Keratinocyte (primary cell): ENCODE measurements at regions not wholly inside any gene's neighbourhood (a gene's known extent, or its start where the extent isn't known, plus 50 kb on each side); places are given as distances from the start of the nearest gene placed in this dataset.

Experiments
- DNase-seq: peaks from one replicate; pipeline ENCODE4 v3.0.0-alpha.2; 2011; ENCODE audit warnings: low read depth, missing footprints, low spot score
- FAIRE-seq: peaks from 2 replicates; lab custom pipeline; 2011; peaks lifted over from hg19 to GRCh38; lab: Jason Lieb, UNC
- H2AFZ ChIP-seq: 2 replicates; pipeline ENCODE4 v1.6.0; 2012; ENCODE audit warnings: low read length, control low read depth, inconsistent platforms; ENCODE audit not compliant: control insufficient read depth
- H3K27ac ChIP-seq: 2 replicates; pipeline ENCODE4 v1.5.1; 2011; ENCODE audit warnings: low read length; ENCODE audit not compliant: control insufficient read depth, insufficient read depth
- H3K27me3 ChIP-seq: 3 replicates; pipeline ENCODE4 v1.6.0; 2011; ENCODE audit warnings: low read length; ENCODE audit not compliant: control insufficient read depth, insufficient read depth; ENCODE audit errors: extremely low read depth
- H3K36me3 ChIP-seq, 2 experiments: 2 replicates in 1 of 2; 3 replicates in 1 of 2; pipeline ENCODE4 v1.5.1; 2011; ENCODE audit warnings: low read length in 2 of 2, mild to moderate bottlenecking in 1 of 2; ENCODE audit not compliant: control insufficient read depth in 2 of 2, insufficient read depth in 2 of 2; ENCODE audit errors: extremely low read depth in 1 of 2
- H3K4me1 ChIP-seq: 3 replicates; pipeline ENCODE4 v1.5.1; 2011; ENCODE audit warnings: low read length; ENCODE audit not compliant: control insufficient read depth, insufficient read depth; ENCODE audit errors: extremely low read depth
- H3K4me2 ChIP-seq: 3 replicates; pipeline ENCODE4 v1.6.0; 2011; ENCODE audit warnings: low read depth, low read length; ENCODE audit not compliant: control insufficient read depth, insufficient read depth; ENCODE audit errors: extremely low read depth
- H3K4me3 ChIP-seq, 3 experiments: fragments of 200-600 bp in 1 of 3; sonication (generic) in 1 of 3; 2 replicates in 2 of 3; 3 replicates in 1 of 3; pipeline ENCODE4 v1.5.1; 2011 to 2016; ENCODE audit warnings: low read length in 3 of 3, mild to moderate bottlenecking in 3 of 3, control low read depth in 2 of 3, inconsistent platforms in 1 of 3, low read depth in 1 of 3, mixed read lengths in 1 of 3, mixed run types in 1 of 3, moderate library complexity in 1 of 3; ENCODE audit not compliant: control insufficient read depth in 2 of 3, insufficient read depth in 2 of 3; ENCODE audit errors: extremely low read depth in 1 of 3
- H3K79me2 ChIP-seq: 2 replicates; pipeline ENCODE4 v1.6.0; 2012; ENCODE audit warnings: low read length; ENCODE audit not compliant: control insufficient read depth, insufficient read depth
- H3K9ac ChIP-seq: 3 replicates; pipeline ENCODE4 v1.6.0; 2011; ENCODE audit warnings: low read length; ENCODE audit not compliant: control insufficient read depth, insufficient read depth; ENCODE audit errors: extremely low read depth
- H3K9me1 ChIP-seq: 3 replicates; pipeline ENCODE4 v1.6.0; 2011; ENCODE audit warnings: low read length; ENCODE audit not compliant: control insufficient read depth, insufficient read depth; ENCODE audit errors: extremely low read depth
- H3K9me3 ChIP-seq: 2 replicates; pipeline ENCODE4 v1.5.1; 2012; ENCODE audit warnings: low read depth, low read length; ENCODE audit not compliant: control insufficient read depth
- H4K20me1 ChIP-seq: 3 replicates; pipeline ENCODE4 v1.6.0; 2011; ENCODE audit warnings: low read length; ENCODE audit not compliant: control insufficient read depth, insufficient read depth; ENCODE audit errors: extremely low read depth
- EZH2 ChIP-seq: IDR thresholded peaks from one replicate; pipeline ENCODE4 v1.6.1; 2012; ENCODE audit warnings: inconsistent platforms, mild to moderate bottlenecking, low read length, moderate library complexity
- dilution Hi-C: fragments of 300-500 bp; cut with MboI; formaldehyde crosslinking; loops from one replicate; pipeline ENCODE4 v1.7.0; 2020; ENCODE audit warnings: low sequenced_read_pairs; ENCODE audit not compliant: extremely low pct_ligation_motif_present
- TF ChIP-seq, protein P1 (sequence below), 3 experiments: IDR thresholded peaks in 1 of 3; conservative IDR thresholded peaks in 1 of 3; optimal IDR thresholded peaks in 1 of 3; 2 replicates in 2 of 3; 3 replicates in 1 of 3; pipeline versions ENCODE3 to v1.5.1; 2011; ENCODE audit warnings: low read length in 3 of 3, mild to moderate bottlenecking in 3 of 3, moderate library complexity in 2 of 3, control low read depth in 1 of 3, inconsistent platforms in 1 of 3; ENCODE audit not compliant: insufficient read depth in 2 of 3; ENCODE audit errors: extremely low read depth in 1 of 3

DNA sequence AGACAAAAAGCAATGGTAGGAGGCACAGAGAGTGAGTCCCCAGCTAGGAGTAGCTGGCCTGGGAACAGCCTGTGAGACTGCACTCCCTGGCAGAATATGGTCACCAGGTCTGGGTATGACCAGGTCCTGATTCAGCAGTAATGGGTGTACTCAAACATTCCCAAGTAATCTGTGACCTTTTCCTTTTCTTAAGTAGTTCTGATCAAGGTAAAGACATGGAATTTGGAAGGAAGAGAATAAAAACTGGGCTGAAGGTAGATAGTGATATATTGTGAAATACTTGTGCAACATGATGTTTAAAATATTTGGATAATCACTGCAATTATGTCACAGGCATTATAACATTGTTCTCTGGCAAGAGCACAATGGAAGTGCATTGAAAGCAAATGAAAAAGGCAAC is 147.2 kb upstream of the DPYD start:
- H3K79me2 ChIP-seq, result no peaks in the 10 kb centered on the region
- DNase-seq (no peak), FAIRE-seq (peak; percentile 23)
- H3K27me3 ChIP-seq, result no peaks in the 10 kb centered on the region
- H3K27ac ChIP-seq, result no peak overlapping the region
- H2AFZ ChIP-seq, result no peak overlapping the region
- no peaks in the 10 kb centered on the region for H3K9me1 ChIP-seq
- no peak overlapping the region for H3K9ac ChIP-seq
- H3K36me3 ChIP-seq, result no peaks in the 10 kb centered on the region
- TF ChIP-seq EZH2, result no peak
- TF ChIP-seq, protein P1, sequence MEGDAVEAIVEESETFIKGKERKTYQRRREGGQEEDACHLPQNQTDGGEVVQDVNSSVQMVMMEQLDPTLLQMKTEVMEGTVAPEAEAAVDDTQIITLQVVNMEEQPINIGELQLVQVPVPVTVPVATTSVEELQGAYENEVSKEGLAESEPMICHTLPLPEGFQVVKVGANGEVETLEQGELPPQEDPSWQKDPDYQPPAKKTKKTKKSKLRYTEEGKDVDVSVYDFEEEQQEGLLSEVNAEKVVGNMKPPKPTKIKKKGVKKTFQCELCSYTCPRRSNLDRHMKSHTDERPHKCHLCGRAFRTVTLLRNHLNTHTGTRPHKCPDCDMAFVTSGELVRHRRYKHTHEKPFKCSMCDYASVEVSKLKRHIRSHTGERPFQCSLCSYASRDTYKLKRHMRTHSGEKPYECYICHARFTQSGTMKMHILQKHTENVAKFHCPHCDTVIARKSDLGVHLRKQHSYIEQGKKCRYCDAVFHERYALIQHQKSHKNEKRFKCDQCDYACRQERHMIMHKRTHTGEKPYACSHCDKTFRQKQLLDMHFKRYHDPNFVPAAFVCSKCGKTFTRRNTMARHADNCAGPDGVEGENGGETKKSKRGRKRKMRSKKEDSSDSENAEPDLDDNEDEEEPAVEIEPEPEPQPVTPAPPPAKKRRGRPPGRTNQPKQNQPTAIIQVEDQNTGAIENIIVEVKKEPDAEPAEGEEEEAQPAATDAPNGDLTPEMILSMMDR (optimal IDR thresholded peaks at IDR 0.05 in 1 of 3, IDR thresholded peaks at IDR 0.05 in 1 of 3, conservative IDR thresholded peaks at IDR 0.05 in 1 of 3; ENCODE audit: extremely low read depth in 1 of 3, insufficient read depth in 2 of 3, low read length in 3 of 3), result no peak
- no peak overlapping the region for H3K4me2 ChIP-seq
- no peaks in the 10 kb centered on the region for H3K4me1 ChIP-seq
- dilution Hi-C loops, result no loop called here
- no peaks in the 10 kb centered on the region for H3K9me3 ChIP-seq
- H3K4me3 ChIP-seq, result no peak overlapping the region
- no peaks in the 10 kb centered on the region for H4K20me1 ChIP-seq

DNA sequence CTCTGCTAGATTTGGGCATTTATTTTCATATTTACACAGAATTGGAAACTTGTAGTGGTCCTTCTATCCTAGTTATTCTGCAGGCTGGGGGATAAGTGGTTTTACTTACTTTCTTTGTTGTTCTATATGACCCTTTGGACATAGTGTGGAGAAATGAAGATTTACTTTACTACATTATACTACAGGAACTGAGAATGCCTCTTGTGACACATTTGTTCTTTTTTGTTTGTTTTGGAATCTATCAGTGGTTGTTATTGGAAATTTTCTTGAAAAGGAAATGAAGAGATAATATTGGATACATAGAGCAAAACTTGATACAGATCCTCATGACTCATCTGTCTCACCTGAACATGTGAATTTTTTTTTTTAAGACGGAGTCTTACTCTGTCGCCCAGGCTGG is 146.1 kb upstream of the DPYD start:
- no peaks in the 10 kb centered on the region for H3K79me2 ChIP-seq
- H2AFZ ChIP-seq, result no peak overlapping the region
- H3K27me3 ChIP-seq, result no peaks in the 10 kb centered on the region
- no peak for FAIRE-seq
- no peaks in the 10 kb centered on the region for H4K20me1 ChIP-seq
- no peak overlapping the region for H3K9ac ChIP-seq
- H3K4me1 ChIP-seq, result no peaks in the 10 kb centered on the region
- TF ChIP-seq, protein P1 (optimal IDR thresholded peaks at IDR 0.05 in 1 of 3, IDR thresholded peaks at IDR 0.05 in 1 of 3, conservative IDR thresholded peaks at IDR 0.05 in 1 of 3; ENCODE audit: extremely low read depth in 1 of 3, insufficient read depth in 2 of 3, low read length in 3 of 3), result no peak
- TF ChIP-seq EZH2, result no peak
- H3K9me3 ChIP-seq, result no peaks in the 10 kb centered on the region
- H3K4me3 ChIP-seq, result no peak overlapping the region
- no peak for DNase-seq
- no peaks in the 10 kb centered on the region for H3K9me1 ChIP-seq
- no peaks in the 10 kb centered on the region for H3K36me3 ChIP-seq
- dilution Hi-C loops, result no loop called here
- no peak overlapping the region for H3K4me2 ChIP-seq
- no peak overlapping the region for H3K27ac ChIP-seq
